HepG2 (cell line): ENCODE measurements at regions not wholly inside any gene's neighbourhood (a gene's known extent, or its start where the extent isn't known, plus 50 kb on each side); places are given as distances from the start of the nearest gene placed in this dataset.

Source experiments
- CHD4 ChIP-seq: fragments of 200-600 bp; sonication (generic); IDR thresholded peaks from 2 replicates; pipeline ENCODE4 v1.7.0; 2017; ENCODE audit warnings: mild to moderate bottlenecking, low read length, borderline replicate concordance
- CTCF ChIP-seq: sonication (generic); formaldehyde crosslinking; IDR thresholded peaks from 2 replicates; pipeline ENCODE4 v1.5.0; 2020; ENCODE audit warnings: mild to moderate bottlenecking, missing genetic modification reagents, moderate library complexity
- EP300 ChIP-seq, 3 experiments: sonication (generic) in 1 of 3; formaldehyde crosslinking in 1 of 3; IDR thresholded peaks; 2 replicates each; pipeline versions ENCODE4 v1.5.1 to v1.6.1; 2011 to 2020; ENCODE audit warnings: low read depth in 2 of 3, low read length in 2 of 3, borderline replicate concordance in 1 of 3, improper control_type of control experiment in 1 of 3, mild to moderate bottlenecking in 1 of 3, missing genetic modification reagents in 1 of 3, moderate library complexity in 1 of 3
- EZH2 ChIP-seq: conservative IDR thresholded peaks from 2 replicates; pipeline ENCODE4 v1.6.1; 2012; ENCODE audit warnings: mild to moderate bottlenecking, low read depth, low read length, moderate library complexity
- HNRNPLL ChIP-seq: fragments of 200-400 bp; formaldehyde crosslinking; IDR thresholded peaks from 2 replicates; pipeline ENCODE4 v1.6.1; 2017; ENCODE audit warnings: mild to moderate bottlenecking, low read depth, low read length; ENCODE audit not compliant: poor library complexity, severe bottlenecking
- MXD3 ChIP-seq: IDR thresholded peaks from 2 replicates; pipeline ENCODE4 v1.6.1; 2016; ENCODE audit warnings: mild to moderate bottlenecking, missing biosample characterization, missing genetic modification reagents
- RXRB ChIP-seq: IDR thresholded peaks from 2 replicates; pipeline ENCODE4 v1.6.1; 2016; ENCODE audit warnings: borderline replicate concordance, missing genetic modification reagents, missing compliant biosample characterization
- THAP11 ChIP-seq: IDR thresholded peaks from 2 replicates; pipeline ENCODE4 v1.6.1; 2016; ENCODE audit warnings: missing biosample characterization, missing genetic modification reagents
- TRIM24 ChIP-seq: sonication (generic); formaldehyde crosslinking; IDR thresholded peaks from 2 replicates; pipeline ENCODE4 v1.8.0; 2022; ENCODE audit warnings: mild to moderate bottlenecking, missing genetic modification reagents
- ZFX ChIP-seq: sonication (generic); formaldehyde crosslinking; IDR thresholded peaks from 2 replicates; pipeline ENCODE4 v1.4.0; 2020; ENCODE audit warnings: mild to moderate bottlenecking, low read depth, missing genetic modification reagents, moderate library complexity
- ZNF10 ChIP-seq: sonication (generic); formaldehyde crosslinking; IDR thresholded peaks from 2 replicates; pipeline ENCODE4 v1.4.0; 2020; ENCODE audit warnings: mild to moderate bottlenecking, low read depth, missing genetic modification reagents, borderline replicate concordance
- ZNF224 ChIP-seq: sonication (generic); formaldehyde crosslinking; IDR thresholded peaks from 2 replicates; pipeline ENCODE4 v1.5.0; 2020; ENCODE audit warnings: mild to moderate bottlenecking, missing genetic modification reagents
- ZNF274 ChIP-seq: sonication (generic); formaldehyde crosslinking; IDR thresholded peaks from 2 replicates; pipeline ENCODE4 v1.5.1; 2020; ENCODE audit warnings: mild to moderate bottlenecking, missing genetic modification reagents
- ZNF460 ChIP-seq: sonication (generic); formaldehyde crosslinking; IDR thresholded peaks from 2 replicates; pipeline ENCODE4 v1.5.1; 2020; ENCODE audit warnings: missing genetic modification reagents, mild to moderate bottlenecking, borderline replicate concordance

GRCh38 chr9:88049677-88050307, 75.5 kb upstream of the CDK20 start:
- TF ChIP-seq CHD4, result no peak
- no peak for TF ChIP-seq EZH2
- no peak for TF ChIP-seq TRIM24 (CRISPR knock-in tag)
- TF ChIP-seq ZNF10, result no peak
- TF ChIP-seq CTCF, result no peak
- no peak for TF ChIP-seq EP300 (IDR thresholded peaks at IDR 0.05; ENCODE audit: low read depth in 2 of 2, low read length in 2 of 2)
- no peak for TF ChIP-seq EP300 (CRISPR knock-in tag; IDR thresholded peaks at IDR 0.05; ENCODE audit: borderline replicate concordance)
- TF ChIP-seq ZFX (CRISPR knock-in tag), result no peak
- TF ChIP-seq HNRNPLL, result no peak
- TF ChIP-seq RXRB (CRISPR knock-in tag), result no peak
- no peak for TF ChIP-seq THAP11
- TF ChIP-seq MXD3 (CRISPR knock-in tag), result no peak
- no peak for TF ChIP-seq ZNF274
- TF ChIP-seq ZNF224 (CRISPR knock-in tag), result no peak
- TF ChIP-seq ZNF460 (CRISPR knock-in tag), result no peak
